ENCODE measurements at regions not wholly inside any gene's neighbourhood (a gene's known extent, or its start where the extent isn't known, plus 50 kb on each side); places are given as distances from the start of the nearest gene placed in this dataset.

GRCh38 chr10:4099202-4099601 lies 314.2 kb upstream of the KLF6 start:
- Histone ChIP-seq H3F3A (ENCODE audit: insufficient read depth) (no peaks in the 10 kb centered on the region), H3K9me2 (ENCODE audit: insufficient read depth) (no peaks in the 10 kb centered on the region; the same call in 1 of the 2 replicates), H3K4me3 (no peak overlapping the region), H4K20me1 (ENCODE audit: insufficient read depth) (no peaks in the 10 kb centered on the region), H3K79me2 (ENCODE audit: insufficient read depth) (no peaks in the 10 kb centered on the region), H3K36me3 (ENCODE audit: low read depth) (no peaks in the 10 kb centered on the region), H3K9ac (no peak overlapping the region), H3K4me2 (ENCODE audit: unreplicated experiment) (no peak overlapping the region), H3K4me1 (ENCODE audit: insufficient read depth) (no peaks in the 10 kb centered on the region), H3K9me3 (ENCODE audit: low read depth) (no peaks in the 10 kb centered on the region), H3K27ac (no peak overlapping the region), H2AFZ (no peak overlapping the region), H3K27me3 (replicated peaks; ENCODE audit: insufficient read depth) (no peaks in the 10 kb centered on the region)
- in situ Hi-C loops (cut with MboI): no loop called here
- DNase-seq: no peak
- TF ChIP-seq EZH2phosphoT487 (IDR thresholded peaks at IDR 0.05; ENCODE audit: insufficient read depth, low read depth): no peak
- TF ChIP-seq EZH2 (IDR thresholded peaks at IDR 0.05; ENCODE audit: insufficient read depth, poor library complexity, severe bottlenecking): no peak

- 75 to 82% methylated on average over 6 of the region's 6 CpGs for WGBS, 2 experiments (ENCODE audit: low coverage in 1 of 2, low lambda C conversion rate in 2 of 2, missing lambda C conversion rate in 2 of 2)
- Histone ChIP-seq H3K4me3 (no peak overlapping the region), H3K9me3 (ENCODE audit: low read depth) (no peaks in the 10 kb centered on the region), H3K27me3 (replicated peaks; ENCODE audit: insufficient read depth) (no peaks in the 10 kb centered on the region), H4K20me1 (ENCODE audit: insufficient read depth) (no peaks in the 10 kb centered on the region), H3K4me2 (ENCODE audit: unreplicated experiment) (no peak overlapping the region), H3K36me3 (ENCODE audit: low read depth) (no peaks in the 10 kb centered on the region), H3K27ac (no peak overlapping the region), H3K9me2 (ENCODE audit: insufficient read depth) (no peaks in the 10 kb centered on the region; the same call in 1 of the 2 replicates), H3K9ac (no peak overlapping the region), H3F3A (ENCODE audit: insufficient read depth) (no peaks in the 10 kb centered on the region), H3K79me2 (ENCODE audit: insufficient read depth) (no peaks in the 10 kb centered on the region), H3K4me1 (ENCODE audit: insufficient read depth) (no peaks in the 10 kb centered on the region), H2AFZ (no peak overlapping the region)
- no peak for DNase-seq
- TF ChIP-seq EZH2 (IDR thresholded peaks at IDR 0.05; ENCODE audit: insufficient read depth, poor library complexity, severe bottlenecking): no peak
- no peak for TF ChIP-seq EZH2phosphoT487 (IDR thresholded peaks at IDR 0.05; ENCODE audit: insufficient read depth, low read depth)
- in situ Hi-C loops (cut with MboI): no loop called here
These were observed 310.3 kb upstream of the KLF6 start for GRCh38 chr10:4095166-4095917.

GRCh38 chr10:4094751-4095150 lies 309.7 kb upstream of the KLF6 start:
- H3K4me3 ChIP-seq: no peak overlapping the region
- DNase-seq: no peak
- WGBS, 2 experiments (ENCODE audit: low coverage in 1 of 2, low lambda C conversion rate in 2 of 2, missing lambda C conversion rate in 2 of 2): 92 to 100% methylated on average over 2 of the region's 2 CpGs
- H3K27ac ChIP-seq: no peak overlapping the region
- H3K27me3 ChIP-seq (replicated peaks; ENCODE audit: insufficient read depth): no peaks in the 10 kb centered on the region
- H3K9me3 ChIP-seq (ENCODE audit: low read depth): no peaks in the 10 kb centered on the region
- H3K9me2 ChIP-seq (ENCODE audit: insufficient read depth): no peaks in the 10 kb centered on the region; the same call in 1 of the 2 replicates
- no peak overlapping the region for H3K9ac ChIP-seq
- no peaks in the 10 kb centered on the region for H3K36me3 ChIP-seq (ENCODE audit: low read depth)
- in situ Hi-C loops (cut with MboI): no loop called here
- TF ChIP-seq EZH2 (IDR thresholded peaks at IDR 0.05; ENCODE audit: insufficient read depth, poor library complexity, severe bottlenecking) (no peak), EZH2phosphoT487 (IDR thresholded peaks at IDR 0.05; ENCODE audit: insufficient read depth, low read depth) (no peak)
- H3F3A ChIP-seq (ENCODE audit: insufficient read depth): no peaks in the 10 kb centered on the region
- H3K4me2 ChIP-seq (ENCODE audit: unreplicated experiment): no peak overlapping the region
- H3K4me1 ChIP-seq (ENCODE audit: insufficient read depth): no peaks in the 10 kb centered on the region
- H3K79me2 ChIP-seq (ENCODE audit: insufficient read depth): no peaks in the 10 kb centered on the region
- no peaks in the 10 kb centered on the region for H4K20me1 ChIP-seq (ENCODE audit: insufficient read depth)
- H2AFZ ChIP-seq: no peak overlapping the region

GRCh38 chr10:4093438-4093837 lies 308.4 kb upstream of the KLF6 start:
- no peak overlapping the region for H2AFZ ChIP-seq
- H3K9ac ChIP-seq: no peak overlapping the region
- H4K20me1 ChIP-seq (ENCODE audit: insufficient read depth): no peaks in the 10 kb centered on the region
- no peaks in the 10 kb centered on the region for H3K36me3 ChIP-seq (ENCODE audit: low read depth)
- H3K9me2 ChIP-seq (ENCODE audit: insufficient read depth): no peaks in the 10 kb centered on the region; the same call in 1 of the 2 replicates
- DNase-seq: peak; percentile 13
- H3K27me3 ChIP-seq (replicated peaks; ENCODE audit: insufficient read depth): no peaks in the 10 kb centered on the region
- no peak for TF ChIP-seq EZH2 (IDR thresholded peaks at IDR 0.05; ENCODE audit: insufficient read depth, poor library complexity, severe bottlenecking)
- no peak for TF ChIP-seq EZH2phosphoT487 (IDR thresholded peaks at IDR 0.05; ENCODE audit: insufficient read depth, low read depth)
- in situ Hi-C loops (cut with MboI): no loop called here
- no peaks in the 10 kb centered on the region for H3F3A ChIP-seq (ENCODE audit: insufficient read depth)
- H3K79me2 ChIP-seq (ENCODE audit: insufficient read depth): no peaks in the 10 kb centered on the region
- H3K9me3 ChIP-seq (ENCODE audit: low read depth): no peaks in the 10 kb centered on the region
- H3K4me1 ChIP-seq (ENCODE audit: insufficient read depth): no peaks in the 10 kb centered on the region
- no peak overlapping the region for H3K27ac ChIP-seq
- H3K4me3 ChIP-seq: no peak overlapping the region
- no peak overlapping the region for H3K4me2 ChIP-seq (ENCODE audit: unreplicated experiment)
- WGBS, 2 experiments (ENCODE audit: low coverage in 1 of 2, low lambda C conversion rate in 2 of 2, missing lambda C conversion rate in 2 of 2): 75 to 86% methylated on average over 5 of the region's 5 CpGs
